ENCODE measurements at regions not wholly inside any gene's neighbourhood (a gene's known extent, or its start where the extent isn't known, plus 50 kb on each side); places are given as distances from the start of the nearest gene placed in this dataset.
"Not testable (repeated sequence)": the region's sequence is repeated elsewhere in the genome, so short reads cannot be mapped to it uniquely, and the experiment has no call there.

- H3K4me1 ChIP-seq (ENCODE audit: control insufficient read depth in 2 of 2, insufficient read depth in 2 of 2, low read length in 2 of 2), result no peaks in the 10 kb centered on the region
- no peaks in the 10 kb centered on the region for H3K36me3 ChIP-seq (ENCODE audit: control insufficient read depth in 2 of 2, insufficient read depth in 2 of 2, low read length in 2 of 2)
- no peak overlapping the region for H3K4me3 ChIP-seq (ENCODE audit: low read length in 2 of 2)
- no peaks in the 10 kb centered on the region for H3K9me3 ChIP-seq (ENCODE audit: control insufficient read depth in 2 of 2, low read length in 2 of 2)
- no peak overlapping the region for H3K27ac ChIP-seq (ENCODE audit: low read depth in 2 of 2, low read length in 2 of 2)
- H3K27me3 ChIP-seq (ENCODE audit: control insufficient read depth in 2 of 2, insufficient read depth in 2 of 2, low read length in 2 of 2), result peaks cover 0 to 2% of the 10 kb centered on the region in 2 donors
- no peak overlapping the region for H3K9ac ChIP-seq (ENCODE audit: low read depth in 1 of 2, low read length in 2 of 2)
Measured at GRCh38 chr4:89509708-89510281, 202.2 kb upstream of the GPRIN3 start.

- Histone ChIP-seq H3K9ac (ENCODE audit: low read depth in 1 of 2, low read length in 2 of 2) (no peak overlapping the region), H3K4me1 (ENCODE audit: control insufficient read depth in 2 of 2, insufficient read depth in 2 of 2, low read length in 2 of 2) (no peaks in the 10 kb centered on the region), H3K27ac (ENCODE audit: low read depth in 2 of 2, low read length in 2 of 2) (no peak overlapping the region), H3K27me3 (ENCODE audit: control insufficient read depth in 2 of 2, insufficient read depth in 2 of 2, low read length in 2 of 2) (no peaks in the 10 kb centered on the region), H3K4me3 (ENCODE audit: low read length in 2 of 2) (no peak overlapping the region), H3K9me3 (ENCODE audit: control insufficient read depth in 2 of 2, low read length in 2 of 2) (no peaks in the 10 kb centered on the region), H3K36me3 (ENCODE audit: control insufficient read depth in 2 of 2, insufficient read depth in 2 of 2, low read length in 2 of 2) (no peaks in the 10 kb centered on the region)
Measured at GRCh38 chr4:89506866-89507491, 199.4 kb upstream of the GPRIN3 start.

- Histone ChIP-seq H3K4me3 (ENCODE audit: low read length in 2 of 2) (no peak overlapping the region), H3K27me3 (ENCODE audit: control insufficient read depth in 2 of 2, insufficient read depth in 2 of 2, low read length in 2 of 2) (no peaks in the 10 kb centered on the region), H3K9ac (ENCODE audit: low read depth in 1 of 2, low read length in 2 of 2) (no peak overlapping the region), H3K9me3 (ENCODE audit: control insufficient read depth in 2 of 2, low read length in 2 of 2) (no peaks in the 10 kb centered on the region), H3K4me1 (ENCODE audit: control insufficient read depth in 2 of 2, insufficient read depth in 2 of 2, low read length in 2 of 2) (no peaks in the 10 kb centered on the region), H3K36me3 (ENCODE audit: control insufficient read depth in 2 of 2, insufficient read depth in 2 of 2, low read length in 2 of 2) (no peaks in the 10 kb centered on the region), H3K27ac (ENCODE audit: low read depth in 2 of 2, low read length in 2 of 2) (no peak overlapping the region)
Measured at GRCh38 chr4:89502581-89502980, 195.0 kb upstream of the GPRIN3 start.

- peak overlapping the region in 1 of 2 donors; percentile 3 for H3K27ac ChIP-seq (ENCODE audit: low read depth in 2 of 2, low read length in 2 of 2)
- H3K4me3 ChIP-seq (ENCODE audit: low read length in 2 of 2), result no peak overlapping the region
- H3K9ac ChIP-seq (ENCODE audit: low read depth in 1 of 2, low read length in 2 of 2), result no peak overlapping the region
- H3K9me3 ChIP-seq (ENCODE audit: control insufficient read depth in 2 of 2, low read length in 2 of 2), result no peaks in the 10 kb centered on the region
- no peaks in the 10 kb centered on the region for H3K36me3 ChIP-seq (ENCODE audit: control insufficient read depth in 2 of 2, insufficient read depth in 2 of 2, low read length in 2 of 2)
- no peaks in the 10 kb centered on the region for H3K4me1 ChIP-seq (ENCODE audit: control insufficient read depth in 2 of 2, insufficient read depth in 2 of 2, low read length in 2 of 2)
- no peaks in the 10 kb centered on the region for H3K27me3 ChIP-seq (ENCODE audit: control insufficient read depth in 2 of 2, insufficient read depth in 2 of 2, low read length in 2 of 2)
Measured at GRCh38 chr4:89497517-89498308, 190.1 kb upstream of the GPRIN3 start.

GRCh38 chr4:89496851-89497250, 189.3 kb upstream of the GPRIN3 start:
- H3K4me1 ChIP-seq (ENCODE audit: control insufficient read depth in 2 of 2, insufficient read depth in 2 of 2, low read length in 2 of 2), result no peaks in the 10 kb centered on the region
- H3K27me3 ChIP-seq (ENCODE audit: control insufficient read depth in 2 of 2, insufficient read depth in 2 of 2, low read length in 2 of 2), result no peaks in the 10 kb centered on the region
- H3K36me3 ChIP-seq (ENCODE audit: control insufficient read depth in 2 of 2, insufficient read depth in 2 of 2, low read length in 2 of 2), result no peaks in the 10 kb centered on the region
- H3K27ac ChIP-seq (ENCODE audit: low read depth in 2 of 2, low read length in 2 of 2), result no peak overlapping the region
- H3K9ac ChIP-seq (ENCODE audit: low read depth in 1 of 2, low read length in 2 of 2), result no peak overlapping the region
- no peaks in the 10 kb centered on the region for H3K9me3 ChIP-seq (ENCODE audit: control insufficient read depth in 2 of 2, low read length in 2 of 2)
- no peak overlapping the region for H3K4me3 ChIP-seq (ENCODE audit: low read length in 2 of 2)

GRCh38 chr4:89493367-89493766, 185.8 kb upstream of the GPRIN3 start:
- H3K27me3 ChIP-seq (ENCODE audit: control insufficient read depth in 2 of 2, insufficient read depth in 2 of 2, low read length in 2 of 2), result no peaks in the 10 kb centered on the region
- no peaks in the 10 kb centered on the region for H3K4me1 ChIP-seq (ENCODE audit: control insufficient read depth in 2 of 2, insufficient read depth in 2 of 2, low read length in 2 of 2)
- H3K4me3 ChIP-seq (ENCODE audit: low read length in 2 of 2), result no peak overlapping the region
- H3K27ac ChIP-seq (ENCODE audit: low read depth in 2 of 2, low read length in 2 of 2), result no peak overlapping the region
- H3K9ac ChIP-seq (ENCODE audit: low read depth in 1 of 2, low read length in 2 of 2), result no peak overlapping the region
- no peaks in the 10 kb centered on the region for H3K36me3 ChIP-seq (ENCODE audit: control insufficient read depth in 2 of 2, insufficient read depth in 2 of 2, low read length in 2 of 2)
- H3K9me3 ChIP-seq (ENCODE audit: control insufficient read depth in 2 of 2, low read length in 2 of 2), result no peaks in the 10 kb centered on the region

GRCh38 chr4:89492581-89493071, 185.0 kb upstream of the GPRIN3 start:
- Histone ChIP-seq H3K9me3 (ENCODE audit: control insufficient read depth in 2 of 2, low read length in 2 of 2) (no peaks in the 10 kb centered on the region), H3K4me1 (ENCODE audit: control insufficient read depth in 2 of 2, insufficient read depth in 2 of 2, low read length in 2 of 2) (no peaks in the 10 kb centered on the region), H3K9ac (ENCODE audit: low read depth in 1 of 2, low read length in 2 of 2) (no peak overlapping the region), H3K4me3 (ENCODE audit: low read length in 2 of 2) (no peak overlapping the region), H3K27ac (ENCODE audit: low read depth in 2 of 2, low read length in 2 of 2) (no peak overlapping the region), H3K27me3 (ENCODE audit: control insufficient read depth in 2 of 2, insufficient read depth in 2 of 2, low read length in 2 of 2) (no peaks in the 10 kb centered on the region), H3K36me3 (ENCODE audit: control insufficient read depth in 2 of 2, insufficient read depth in 2 of 2, low read length in 2 of 2) (no peaks in the 10 kb centered on the region)

- Histone ChIP-seq H3K4me1 (ENCODE audit: control insufficient read depth in 2 of 2, insufficient read depth in 2 of 2, low read length in 2 of 2) (no peaks in the 10 kb centered on the region), H3K9ac (ENCODE audit: low read depth in 1 of 2, low read length in 2 of 2) (no peak overlapping the region), H3K4me3 (ENCODE audit: low read length in 2 of 2) (no peak overlapping the region), H3K27me3 (ENCODE audit: control insufficient read depth in 2 of 2, insufficient read depth in 2 of 2, low read length in 2 of 2) (no peaks in the 10 kb centered on the region), H3K27ac (ENCODE audit: low read depth in 2 of 2, low read length in 2 of 2) (no peak overlapping the region), H3K36me3 (ENCODE audit: control insufficient read depth in 2 of 2, insufficient read depth in 2 of 2, low read length in 2 of 2) (no peaks in the 10 kb centered on the region), H3K9me3 (ENCODE audit: control insufficient read depth in 2 of 2, low read length in 2 of 2) (no peaks in the 10 kb centered on the region)
Measured at GRCh38 chr4:89491761-89492160, 184.2 kb upstream of the GPRIN3 start.

GRCh38 chr4:89489921-89490431, 182.4 kb upstream of the GPRIN3 start:
- H3K9ac ChIP-seq (ENCODE audit: low read depth in 1 of 2, low read length in 2 of 2); H3K9me3 ChIP-seq (ENCODE audit: control insufficient read depth in 2 of 2, low read length in 2 of 2); H3K4me3 ChIP-seq (ENCODE audit: low read length in 2 of 2); H3K27ac ChIP-seq (ENCODE audit: low read depth in 2 of 2, low read length in 2 of 2); H3K4me1 ChIP-seq (ENCODE audit: control insufficient read depth in 2 of 2, insufficient read depth in 2 of 2, low read length in 2 of 2); H3K27me3 ChIP-seq (ENCODE audit: control insufficient read depth in 2 of 2, insufficient read depth in 2 of 2, low read length in 2 of 2); H3K36me3 ChIP-seq (ENCODE audit: control insufficient read depth in 2 of 2, insufficient read depth in 2 of 2, low read length in 2 of 2): not testable (repeated sequence)

- Histone ChIP-seq H3K9me3 (ENCODE audit: control insufficient read depth in 2 of 2, low read length in 2 of 2) (no peaks in the 10 kb centered on the region), H3K27ac (ENCODE audit: low read depth in 2 of 2, low read length in 2 of 2) (no peak overlapping the region), H3K27me3 (ENCODE audit: control insufficient read depth in 2 of 2, insufficient read depth in 2 of 2, low read length in 2 of 2) (no peaks in the 10 kb centered on the region), H3K4me3 (ENCODE audit: low read length in 2 of 2) (no peak overlapping the region), H3K4me1 (ENCODE audit: control insufficient read depth in 2 of 2, insufficient read depth in 2 of 2, low read length in 2 of 2) (no peaks in the 10 kb centered on the region), H3K9ac (ENCODE audit: low read depth in 1 of 2, low read length in 2 of 2) (no peak overlapping the region), H3K36me3 (ENCODE audit: control insufficient read depth in 2 of 2, insufficient read depth in 2 of 2, low read length in 2 of 2) (no peaks in the 10 kb centered on the region)
Measured at GRCh38 chr4:89489338-89489771, 181.8 kb upstream of the GPRIN3 start.

Measured in mucosa of rectum (tissue), 2 donors.